Gastroesophageal sphincter (tissue), 3 donors: ENCODE measurements at regions not wholly inside any gene's neighbourhood (a gene's known extent, or its start where the extent isn't known, plus 50 kb on each side); places are given as distances from the start of the nearest gene placed in this dataset.

Experiments used
- EP300 ChIP-seq: sonication (generic); formaldehyde crosslinking; IDR thresholded peaks from one replicate; pipeline ENCODE4 v1.6.1; 2017; ENCODE audit warnings: antibody characterized with exemption, mild to moderate bottlenecking
- POLR2A ChIP-seq, 2 donors: fragments of 450-650 bp; IDR thresholded peaks; one replicate each; pipeline ENCODE4 v1.6.1; 2017; ENCODE audit warnings: antibody characterized with exemption in 2 of 2, mild to moderate bottlenecking in 2 of 2, moderate library complexity in 1 of 2
- POLR2AphosphoS5 ChIP-seq: sonication (generic); formaldehyde crosslinking; IDR thresholded peaks from one replicate; pipeline ENCODE4 v1.6.1; 2017; ENCODE audit warnings: antibody characterized with exemption
- TF ChIP-seq, protein P1 (sequence below), 4 experiments: fragments of 200-600 bp in 2 of 4; fragments of 450-650 bp in 2 of 4; sonication (generic) in 1 of 4; IDR thresholded peaks; one replicate each; pipeline ENCODE4 v1.5.1; 2017 to 2019; ENCODE audit warnings: antibody characterized with exemption in 4 of 4, mild to moderate bottlenecking in 2 of 4, moderate library complexity in 2 of 4

- no peak for TF ChIP-seq EP300
- TF ChIP-seq, protein P1, sequence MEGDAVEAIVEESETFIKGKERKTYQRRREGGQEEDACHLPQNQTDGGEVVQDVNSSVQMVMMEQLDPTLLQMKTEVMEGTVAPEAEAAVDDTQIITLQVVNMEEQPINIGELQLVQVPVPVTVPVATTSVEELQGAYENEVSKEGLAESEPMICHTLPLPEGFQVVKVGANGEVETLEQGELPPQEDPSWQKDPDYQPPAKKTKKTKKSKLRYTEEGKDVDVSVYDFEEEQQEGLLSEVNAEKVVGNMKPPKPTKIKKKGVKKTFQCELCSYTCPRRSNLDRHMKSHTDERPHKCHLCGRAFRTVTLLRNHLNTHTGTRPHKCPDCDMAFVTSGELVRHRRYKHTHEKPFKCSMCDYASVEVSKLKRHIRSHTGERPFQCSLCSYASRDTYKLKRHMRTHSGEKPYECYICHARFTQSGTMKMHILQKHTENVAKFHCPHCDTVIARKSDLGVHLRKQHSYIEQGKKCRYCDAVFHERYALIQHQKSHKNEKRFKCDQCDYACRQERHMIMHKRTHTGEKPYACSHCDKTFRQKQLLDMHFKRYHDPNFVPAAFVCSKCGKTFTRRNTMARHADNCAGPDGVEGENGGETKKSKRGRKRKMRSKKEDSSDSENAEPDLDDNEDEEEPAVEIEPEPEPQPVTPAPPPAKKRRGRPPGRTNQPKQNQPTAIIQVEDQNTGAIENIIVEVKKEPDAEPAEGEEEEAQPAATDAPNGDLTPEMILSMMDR (IDR thresholded peaks at IDR 0.05) = no peak
- TF ChIP-seq POLR2A (IDR thresholded peaks at IDR 0.05) = no peak
- no peak for TF ChIP-seq POLR2AphosphoS5
Observed at GRCh38 chr5:125660231-125660895, 762.8 kb upstream of the GRAMD2B start.
